ENCODE measurements at regions not wholly inside any gene's neighbourhood (a gene's known extent, or its start where the extent isn't known, plus 50 kb on each side); places are given as distances from the start of the nearest gene placed in this dataset.

DNA sequence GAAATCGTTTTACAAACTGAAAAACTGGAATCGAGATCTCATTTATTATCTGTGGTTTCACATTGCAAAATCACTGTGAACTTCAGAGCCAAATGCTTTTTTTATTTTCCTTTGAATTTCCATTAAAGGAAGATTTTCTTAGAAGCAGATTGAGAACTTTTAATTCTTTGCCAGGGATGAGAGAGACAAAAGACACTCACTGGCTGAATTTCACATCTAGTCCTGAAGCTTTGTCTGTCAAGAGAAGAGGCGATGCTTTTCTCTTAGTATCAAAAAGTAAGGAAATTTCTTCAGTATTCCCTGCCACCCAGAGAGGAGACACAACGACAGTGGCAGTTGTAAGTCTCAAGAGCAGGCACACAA lies 141.8 kb downstream of the TMEM200A start:
- ATAC-seq (ENCODE audit: low read depth), result no peak
- H3K4me1 ChIP-seq (ENCODE audit: insufficient read depth, poor library complexity, severe bottlenecking), result no peaks in the 10 kb centered on the region
- no peak for TF ChIP-seq CTCF (IDR thresholded peaks at IDR 0.05; ENCODE audit: poor library complexity, severe bottlenecking)
- no peaks in the 10 kb centered on the region for H3K9me3 ChIP-seq (ENCODE audit: severe bottlenecking)
- no peak for DNase-seq (ENCODE audit: low spot score)
- H3K27ac ChIP-seq (ENCODE audit: poor library complexity, severe bottlenecking), result no peak overlapping the region
- no peak overlapping the region for H3K4me3 ChIP-seq (ENCODE audit: severe bottlenecking)
- H3K27me3 ChIP-seq (ENCODE audit: insufficient read depth, poor library complexity, severe bottlenecking), result no peaks in the 10 kb centered on the region
- no peaks in the 10 kb centered on the region for H3K36me3 ChIP-seq (ENCODE audit: low read depth)

- TF ChIP-seq CTCF (IDR thresholded peaks at IDR 0.05; ENCODE audit: poor library complexity, severe bottlenecking), result no peak
- Histone ChIP-seq H3K9me3 (ENCODE audit: severe bottlenecking) (no peaks in the 10 kb centered on the region), H3K27ac (ENCODE audit: poor library complexity, severe bottlenecking) (no peak overlapping the region), H3K36me3 (ENCODE audit: low read depth) (no peaks in the 10 kb centered on the region), H3K4me3 (ENCODE audit: severe bottlenecking) (no peak overlapping the region), H3K4me1 (ENCODE audit: insufficient read depth, poor library complexity, severe bottlenecking) (peaks cover 9% of the 10 kb centered on the region), H3K27me3 (ENCODE audit: insufficient read depth, poor library complexity, severe bottlenecking) (no peaks in the 10 kb centered on the region)
- ATAC-seq (ENCODE audit: low read depth) (no peak), DNase-seq (ENCODE audit: low spot score) (no peak)
These were observed 148.0 kb downstream of the TMEM200A start for GRCh38 chr6:130513770-130514169.

- H3K36me3 ChIP-seq (ENCODE audit: low read depth), result no peaks in the 10 kb centered on the region
- ATAC-seq (ENCODE audit: low read depth), result no peak
These were observed 148.9 kb downstream of the TMEM200A start for GRCh38 chr6:130514712-130515111.

GRCh38 chr6:130515306-130515705 lies 149.5 kb downstream of the TMEM200A start:
- H3K4me3 ChIP-seq (ENCODE audit: severe bottlenecking), result no peak overlapping the region
- no peaks in the 10 kb centered on the region for H3K9me3 ChIP-seq (ENCODE audit: severe bottlenecking)
- H3K36me3 ChIP-seq (ENCODE audit: low read depth), result no peaks in the 10 kb centered on the region
- DNase-seq (ENCODE audit: low spot score) (no peak), ATAC-seq (ENCODE audit: low read depth) (no peak)
- no peaks in the 10 kb centered on the region for H3K27me3 ChIP-seq (ENCODE audit: insufficient read depth, poor library complexity, severe bottlenecking)
- peaks cover 9% of the 10 kb centered on the region for H3K4me1 ChIP-seq (ENCODE audit: insufficient read depth, poor library complexity, severe bottlenecking)
- H3K27ac ChIP-seq (ENCODE audit: poor library complexity, severe bottlenecking), result no peak overlapping the region
- no peak for TF ChIP-seq CTCF (IDR thresholded peaks at IDR 0.05; ENCODE audit: poor library complexity, severe bottlenecking)

More at GRCh38 chr6:130514712-130515111, 148.9 kb downstream of the TMEM200A start:
- no peak for DNase-seq (ENCODE audit: low spot score)
- no peaks in the 10 kb centered on the region for H3K27me3 ChIP-seq (ENCODE audit: insufficient read depth, poor library complexity, severe bottlenecking)
- no peak for TF ChIP-seq CTCF (IDR thresholded peaks at IDR 0.05; ENCODE audit: poor library complexity, severe bottlenecking)
- H3K4me1 ChIP-seq (ENCODE audit: insufficient read depth, poor library complexity, severe bottlenecking), result peaks cover 9% of the 10 kb centered on the region
- H3K9me3 ChIP-seq (ENCODE audit: severe bottlenecking), result no peaks in the 10 kb centered on the region
- no peak overlapping the region for H3K4me3 ChIP-seq (ENCODE audit: severe bottlenecking)
- H3K27ac ChIP-seq (ENCODE audit: poor library complexity, severe bottlenecking), result no peak overlapping the region

- Histone ChIP-seq H3K36me3 (ENCODE audit: low read depth) (no peaks in the 10 kb centered on the region), H3K4me3 (ENCODE audit: severe bottlenecking) (no peak overlapping the region), H3K9me3 (ENCODE audit: severe bottlenecking) (no peaks in the 10 kb centered on the region), H3K27me3 (ENCODE audit: insufficient read depth, poor library complexity, severe bottlenecking) (no peaks in the 10 kb centered on the region), H3K4me1 (ENCODE audit: insufficient read depth, poor library complexity, severe bottlenecking) (peaks cover 9% of the 10 kb centered on the region), H3K27ac (ENCODE audit: poor library complexity, severe bottlenecking) (peak overlapping the region; percentile 39)
- DNase-seq (ENCODE audit: low spot score), result no peak
- ATAC-seq (ENCODE audit: low read depth), result no peak
- TF ChIP-seq CTCF (IDR thresholded peaks at IDR 0.05; ENCODE audit: poor library complexity, severe bottlenecking), result no peak
These were observed 150.8 kb downstream of the TMEM200A start for GRCh38 chr6:130516604-130517003.
